ENCODE measurements at regions not wholly inside any gene's neighbourhood (a gene's known extent, or its start where the extent isn't known, plus 50 kb on each side); places are given as distances from the start of the nearest gene placed in this dataset.

GRCh38 chr13:37944081-37944868 lies 74.7 kb upstream of the TRPC4 start:
- TF ChIP-seq ZFX (IDR thresholded peaks at IDR 0.05; ENCODE audit: borderline replicate concordance) (no peak), CTCF (IDR thresholded peaks at IDR 0.05) (no peak)
- H3K27ac ChIP-seq = no peak overlapping the region

GRCh38 chr13:37942929-37943328 lies 73.4 kb upstream of the TRPC4 start:
- H3K27ac ChIP-seq = no peak overlapping the region
- TF ChIP-seq CTCF (IDR thresholded peaks at IDR 0.05) (no peak), ZFX (IDR thresholded peaks at IDR 0.05; ENCODE audit: borderline replicate concordance) (no peak)

- TF ChIP-seq CTCF (IDR thresholded peaks at IDR 0.05) (no peak), ZFX (IDR thresholded peaks at IDR 0.05; ENCODE audit: borderline replicate concordance) (no peak)
- no peak overlapping the region for H3K27ac ChIP-seq
Observed at GRCh38 chr13:37934339-37935191, 65.0 kb upstream of the TRPC4 start.

GRCh38 chr13:37929308-37929707 lies 59.7 kb upstream of the TRPC4 start:
- peak; percentile 14; the same call in 1 of the 2 replicates for TF ChIP-seq CTCF (IDR thresholded peaks at IDR 0.05)
- TF ChIP-seq ZFX (IDR thresholded peaks at IDR 0.05; ENCODE audit: borderline replicate concordance) = no peak
- H3K27ac ChIP-seq = 0 out of 2 replicates have a peak overlapping the region, but pooled peaks have one; percentile 0

- TF ChIP-seq ZFX (IDR thresholded peaks at IDR 0.05; ENCODE audit: borderline replicate concordance) (no peak), CTCF (IDR thresholded peaks at IDR 0.05) (no peak)
- no peak overlapping the region for H3K27ac ChIP-seq
Observed at GRCh38 chr13:37927561-37927960, 58.0 kb upstream of the TRPC4 start.

- TF ChIP-seq CTCF (IDR thresholded peaks at IDR 0.05) = no peak
- no peak for TF ChIP-seq ZFX (IDR thresholded peaks at IDR 0.05; ENCODE audit: borderline replicate concordance)
- H3K27ac ChIP-seq = no peak overlapping the region
Observed at GRCh38 chr13:37925878-37926473, 56.4 kb upstream of the TRPC4 start.

All from 22Rv1 (cell line).